HepG2 (cell line): ENCODE measurements at regions not wholly inside any gene's neighbourhood (a gene's known extent, or its start where the extent isn't known, plus 50 kb on each side); places are given as distances from the start of the nearest gene placed in this dataset.

ENCODE experiments used
- ATAC-seq: fragments of 200-7000 bp; cut with Tn5 transposase; 3 replicates; pipeline ENCODE4 v1.9.1; 2020; ENCODE audit warnings: mild to moderate bottlenecking, moderate library complexity
- BruUV-seq: library from RNA; stranded (reverse); fragments of 400-500 nt; replicated peaks from 2 replicates; lab custom pipeline; 2021; lab: Mats Ljungman, UMichigan
- CTCF ChIA-PET: fragments of 300-600 bp; formaldehyde crosslinking; extraction: SDS; loops from one replicate; lab custom pipeline; 2021; ENCODE audit warnings: low total read pairs, inconsistent platforms, low intra/inter-chr PET ratio; lab: Yijun Ruan, JAX
- POLR2A ChIA-PET: fragments of 350-600 bp; sonication (Branson Sonifier 250); formaldehyde crosslinking; loops from one replicate; lab custom pipeline; 2020; ENCODE audit warnings: antibody characterized with exemption, inconsistent platforms; lab: Yijun Ruan, JAX
- DNase-seq: peaks from one replicate; pipeline ENCODE4 v3.0.0-alpha.2; 2015; ENCODE audit warnings: low spot score
- FAIRE-seq: peaks from 3 replicates; lab custom pipeline; 2011; peaks lifted over from hg19 to GRCh38; lab: Jason Lieb, UNC
- H2AFZ ChIP-seq: one replicate; pipeline ENCODE4 v1.6.1; 2011; ENCODE audit warnings: low read length, inconsistent platforms
- H3K27ac ChIP-seq: fragments of 300-600 bp; 3 replicates; pipeline ENCODE4 v1.8.0; 2011; ENCODE audit warnings: mixed run types, mild to moderate bottlenecking, mixed read lengths, low read length, inconsistent platforms; ENCODE audit not compliant: insufficient read depth; ENCODE audit errors: extremely low read length
- H3K27me3 ChIP-seq, 2 experiments: fragments of 200-600 bp in 1 of 2; 2 replicates in 1 of 2; 3 replicates in 1 of 2; pipeline versions ENCODE4 v1.6.0 to v1.8.0; 2011; ENCODE audit warnings: low read length in 2 of 2, mild to moderate bottlenecking in 2 of 2, moderate library complexity in 2 of 2, inconsistent platforms in 1 of 2; ENCODE audit not compliant: insufficient read depth in 2 of 2, control insufficient read depth in 1 of 2
- H3K36me3 ChIP-seq, 2 experiments: fragments of 200-600 bp in 1 of 2; replicated peaks in 1 of 2; 2 replicates in 1 of 2; 3 replicates in 1 of 2; pipeline versions ENCODE4 v1.5.1 to v1.8.0; 2011; ENCODE audit warnings: low read length in 2 of 2, inconsistent platforms in 1 of 2; ENCODE audit not compliant: insufficient read depth in 2 of 2, control insufficient read depth in 1 of 2
- H3K4me1 ChIP-seq: 2 replicates; pipeline ENCODE4 v1.5.1; 2012; ENCODE audit warnings: low read length, inconsistent platforms; ENCODE audit not compliant: insufficient read depth
- H3K4me2 ChIP-seq: 2 replicates; pipeline ENCODE4 v1.6.0; 2011; ENCODE audit warnings: low read depth, low read length, inconsistent platforms
- H3K4me3 ChIP-seq, 3 experiments: fragments of 200-600 bp in 1 of 3; sonication (generic), shearing (Covaris generic) in 1 of 3; replicated peaks in 1 of 3; 2 replicates each; pipeline ENCODE4 v1.5.1; 2011 to 2016; ENCODE audit warnings: low read length in 3 of 3, inconsistent platforms in 2 of 3, low read depth in 2 of 3, mild to moderate bottlenecking in 2 of 3, control low read depth in 1 of 3, mixed read lengths in 1 of 3; ENCODE audit not compliant: insufficient read depth in 1 of 3
- H3K79me2 ChIP-seq: one replicate; pipeline ENCODE4 v1.6.1; 2011; ENCODE audit warnings: low read length, inconsistent platforms; ENCODE audit not compliant: insufficient read depth
- H3K9ac ChIP-seq: 2 replicates; pipeline ENCODE4 v1.6.0; 2011; ENCODE audit warnings: mild to moderate bottlenecking, low read depth, low read length, inconsistent platforms; ENCODE audit not compliant: insufficient read depth
- H3K9me3 ChIP-seq: 2 replicates; pipeline ENCODE4 v1.5.1; 2012; ENCODE audit warnings: mild to moderate bottlenecking, low read length
- H4K20me1 ChIP-seq: 2 replicates; pipeline ENCODE4 v1.6.0; 2011; ENCODE audit warnings: inconsistent platforms, mild to moderate bottlenecking, low read length, moderate library complexity; ENCODE audit not compliant: insufficient read depth
- IRF1 ChIP-seq: sonication (generic); formaldehyde crosslinking; IDR thresholded peaks from 2 replicates; pipeline ENCODE4 v1.4.0; 2020; ENCODE audit warnings: low read depth, mild to moderate bottlenecking, missing genetic modification reagents
- NR2F6 ChIP-seq, 2 experiments: IDR thresholded peaks; 2 replicates each; pipeline ENCODE4 v1.6.1; 2016; ENCODE audit warnings: antibody characterized with exemption in 1 of 2, mild to moderate bottlenecking in 1 of 2
- SALL1 ChIP-seq: sonication (generic); formaldehyde crosslinking; IDR thresholded peaks from 2 replicates; pipeline ENCODE4 v1.8.0; 2022; ENCODE audit warnings: mild to moderate bottlenecking, missing genetic modification reagents
- ZNF354B ChIP-seq: sonication (generic); formaldehyde crosslinking; IDR thresholded peaks from 2 replicates; pipeline ENCODE4 v1.8.0; 2022; ENCODE audit warnings: mild to moderate bottlenecking, missing genetic modification reagents
- ZNF547 ChIP-seq: sonication (generic); formaldehyde crosslinking; IDR thresholded peaks from 2 replicates; pipeline ENCODE4 v1.5.1; 2020; ENCODE audit warnings: mild to moderate bottlenecking, missing genetic modification reagents
- WGBS: methylation state at CpG from one replicate; pipeline ENCODE4 v1.1.6; 2017; ENCODE audit warnings: low lambda C conversion rate; 5-methylcytosine and 5-hydroxymethylcytosine counted together
- in situ Hi-C: cut with HindIII; loops from 2 replicates; pipeline ENCODE4 v1.10.0; 2017; ENCODE audit warnings: low pct_unique_long_range_greater_than_20kb; ENCODE audit not compliant: extremely low pct_ligation_motif_present
- intact Hi-C: fragments of 100-400 bp; cut with micrococcal nuclease; formaldehyde crosslinking; loops from one replicate; pipeline ENCODE4 v1.10.0; 2022; ENCODE audit not compliant: unreplicated experiment
- TF ChIP-seq, protein P1 (sequence below): sonication (generic); formaldehyde crosslinking; IDR thresholded peaks from 2 replicates; pipeline ENCODE4 v1.4.0; 2020; ENCODE audit warnings: mild to moderate bottlenecking, missing genetic modification reagents
- TF ChIP-seq, protein P2 (sequence below): sonication (generic); formaldehyde crosslinking; IDR thresholded peaks from 2 replicates; pipeline ENCODE4 v1.4.0; 2020; ENCODE audit warnings: missing genetic modification reagents, mild to moderate bottlenecking, borderline replicate concordance
- TF ChIP-seq, protein P3 (sequence below): IDR thresholded peaks from 2 replicates; pipeline ENCODE4 v1.6.1; 2016

DNA sequence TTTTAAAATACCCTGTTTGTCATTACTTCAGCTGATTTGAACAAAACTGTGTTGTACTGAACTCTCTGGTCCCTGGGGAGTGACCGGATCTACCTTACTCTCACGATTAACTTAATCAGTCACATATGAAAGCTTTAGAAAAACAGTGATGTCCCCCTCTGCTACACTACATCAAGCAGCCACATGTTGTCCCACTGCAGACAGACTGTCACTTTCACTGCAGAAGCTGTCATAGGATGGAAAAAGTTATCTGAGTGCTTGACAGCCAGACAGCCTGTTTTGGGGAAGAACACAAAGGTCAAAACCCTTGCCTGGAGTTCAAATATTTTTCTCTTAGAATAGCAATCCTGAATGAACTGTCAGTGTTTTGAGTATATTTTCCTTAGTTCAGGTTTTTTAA, 546.4 kb downstream of the DTWD2 start:
- no peaks in the 10 kb centered on the region for H3K9me3 ChIP-seq
- CTCF ChIA-PET, result no interaction called here
- no peaks in the 10 kb centered on the region for H3K79me2 ChIP-seq
- no TSS peak for BruUV-seq
- TF ChIP-seq IRF1 (no peak), SALL1 (CRISPR knock-in tag) (no peak), NR2F6 (IDR thresholded peaks at IDR 0.05) (no peak), NR2F6 (CRISPR knock-in tag; IDR thresholded peaks at IDR 0.05) (no peak), ZNF354B (CRISPR knock-in tag) (no peak), ZNF547 (CRISPR knock-in tag) (no peak)
- TF ChIP-seq, protein P1, sequence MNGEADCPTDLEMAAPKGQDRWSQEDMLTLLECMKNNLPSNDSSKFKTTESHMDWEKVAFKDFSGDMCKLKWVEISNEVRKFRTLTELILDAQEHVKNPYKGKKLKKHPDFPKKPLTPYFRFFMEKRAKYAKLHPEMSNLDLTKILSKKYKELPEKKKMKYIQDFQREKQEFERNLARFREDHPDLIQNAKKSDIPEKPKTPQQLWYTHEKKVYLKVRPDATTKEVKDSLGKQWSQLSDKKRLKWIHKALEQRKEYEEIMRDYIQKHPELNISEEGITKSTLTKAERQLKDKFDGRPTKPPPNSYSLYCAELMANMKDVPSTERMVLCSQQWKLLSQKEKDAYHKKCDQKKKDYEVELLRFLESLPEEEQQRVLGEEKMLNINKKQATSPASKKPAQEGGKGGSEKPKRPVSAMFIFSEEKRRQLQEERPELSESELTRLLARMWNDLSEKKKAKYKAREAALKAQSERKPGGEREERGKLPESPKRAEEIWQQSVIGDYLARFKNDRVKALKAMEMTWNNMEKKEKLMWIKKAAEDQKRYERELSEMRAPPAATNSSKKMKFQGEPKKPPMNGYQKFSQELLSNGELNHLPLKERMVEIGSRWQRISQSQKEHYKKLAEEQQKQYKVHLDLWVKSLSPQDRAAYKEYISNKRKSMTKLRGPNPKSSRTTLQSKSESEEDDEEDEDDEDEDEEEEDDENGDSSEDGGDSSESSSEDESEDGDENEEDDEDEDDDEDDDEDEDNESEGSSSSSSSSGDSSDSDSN (CRISPR knock-in tag), result no peak
- TF ChIP-seq, protein P2, sequence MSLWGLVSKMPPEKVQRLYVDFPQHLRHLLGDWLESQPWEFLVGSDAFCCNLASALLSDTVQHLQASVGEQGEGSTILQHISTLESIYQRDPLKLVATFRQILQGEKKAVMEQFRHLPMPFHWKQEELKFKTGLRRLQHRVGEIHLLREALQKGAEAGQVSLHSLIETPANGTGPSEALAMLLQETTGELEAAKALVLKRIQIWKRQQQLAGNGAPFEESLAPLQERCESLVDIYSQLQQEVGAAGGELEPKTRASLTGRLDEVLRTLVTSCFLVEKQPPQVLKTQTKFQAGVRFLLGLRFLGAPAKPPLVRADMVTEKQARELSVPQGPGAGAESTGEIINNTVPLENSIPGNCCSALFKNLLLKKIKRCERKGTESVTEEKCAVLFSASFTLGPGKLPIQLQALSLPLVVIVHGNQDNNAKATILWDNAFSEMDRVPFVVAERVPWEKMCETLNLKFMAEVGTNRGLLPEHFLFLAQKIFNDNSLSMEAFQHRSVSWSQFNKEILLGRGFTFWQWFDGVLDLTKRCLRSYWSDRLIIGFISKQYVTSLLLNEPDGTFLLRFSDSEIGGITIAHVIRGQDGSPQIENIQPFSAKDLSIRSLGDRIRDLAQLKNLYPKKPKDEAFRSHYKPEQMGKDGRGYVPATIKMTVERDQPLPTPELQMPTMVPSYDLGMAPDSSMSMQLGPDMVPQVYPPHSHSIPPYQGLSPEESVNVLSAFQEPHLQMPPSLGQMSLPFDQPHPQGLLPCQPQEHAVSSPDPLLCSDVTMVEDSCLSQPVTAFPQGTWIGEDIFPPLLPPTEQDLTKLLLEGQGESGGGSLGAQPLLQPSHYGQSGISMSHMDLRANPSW (CRISPR knock-in tag), result no peak
- TF ChIP-seq, protein P3, sequence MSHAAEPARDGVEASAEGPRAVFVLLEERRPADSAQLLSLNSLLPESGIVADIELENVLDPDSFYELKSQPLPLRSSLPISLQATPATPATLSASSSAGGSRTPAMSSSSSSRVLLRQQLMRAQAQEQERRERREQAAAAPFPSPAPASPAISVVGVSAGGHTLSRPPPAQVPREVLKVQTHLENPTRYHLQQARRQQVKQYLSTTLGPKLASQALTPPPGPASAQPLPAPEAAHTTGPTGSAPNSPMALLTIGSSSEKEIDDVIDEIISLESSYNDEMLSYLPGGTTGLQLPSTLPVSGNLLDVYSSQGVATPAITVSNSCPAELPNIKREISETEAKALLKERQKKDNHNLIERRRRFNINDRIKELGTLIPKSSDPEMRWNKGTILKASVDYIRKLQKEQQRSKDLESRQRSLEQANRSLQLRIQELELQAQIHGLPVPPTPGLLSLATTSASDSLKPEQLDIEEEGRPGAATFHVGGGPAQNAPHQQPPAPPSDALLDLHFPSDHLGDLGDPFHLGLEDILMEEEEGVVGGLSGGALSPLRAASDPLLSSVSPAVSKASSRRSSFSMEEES (CRISPR knock-in tag), result no peak
- H3K4me1 ChIP-seq, result no peaks in the 10 kb centered on the region
- H3K36me3 ChIP-seq, result no peaks in the 10 kb centered on the region
- ATAC-seq (no peak), DNase-seq (no peak), FAIRE-seq (no peak)
- H3K9ac ChIP-seq, result no peak overlapping the region
- WGBS, result 0% methylated on average over 2 of the region's 2 CpGs
- intact Hi-C loops, result no loop called here
- H3K4me3 ChIP-seq, result no peak overlapping the region
- H3K4me2 ChIP-seq, result no peak overlapping the region
- no peaks in the 10 kb centered on the region for H4K20me1 ChIP-seq
- no peak overlapping the region for H2AFZ ChIP-seq
- no peaks in the 10 kb centered on the region; a peak in 1 of 5 replicates for H3K27me3 ChIP-seq
- in situ Hi-C loops, result no loop called here
- H3K27ac ChIP-seq, result no peak overlapping the region
- POLR2A ChIA-PET, result no interaction called here
